ENCODE measurements at regions not wholly inside any gene's neighbourhood (a gene's known extent, or its start where the extent isn't known, plus 50 kb on each side); places are given as distances from the start of the nearest gene placed in this dataset.
A peak's percentile ranks its signal among the peaks of the same experiment; 100 is the strongest.

DNA sequence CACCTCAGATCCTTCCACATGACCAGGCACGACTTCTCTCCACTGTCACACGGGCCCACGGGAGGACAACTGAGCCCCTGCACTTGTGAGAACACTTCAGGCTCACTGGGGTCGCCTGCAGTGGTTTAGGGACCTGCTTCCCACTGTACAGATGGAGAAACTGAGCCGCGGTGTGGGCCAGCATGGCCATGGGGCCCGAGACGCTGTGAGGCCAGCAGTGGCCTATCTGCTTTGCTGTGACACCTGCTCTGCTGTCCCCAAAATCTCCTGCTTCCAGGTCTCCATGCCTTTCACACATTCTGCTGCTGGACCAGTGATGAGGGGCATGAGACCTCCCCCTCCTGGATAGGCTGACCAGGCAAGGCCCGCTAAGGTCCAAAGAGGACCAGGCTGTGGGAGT lies 75.8 kb upstream of the PAX2 start:
- H3K9ac ChIP-seq, result no peak overlapping the region
- H3K9me3 ChIP-seq (replicated peaks in 1 of 11), result no peaks in the 10 kb centered on the region
- H3K4me1 ChIP-seq, result no peaks in the 10 kb centered on the region
- no peak for TF ChIP-seq Cebpa-rat (IDR thresholded peaks at IDR 0.05)
- no peaks in the 10 kb centered on the region for H3K36me3 ChIP-seq
- no peak overlapping the region for H3K27ac ChIP-seq
- H3K4me2 ChIP-seq, result no peak overlapping the region
- H3K27me3 ChIP-seq, result peaks cover 0 to 22% (median 14%) of the 10 kb centered on the region in 11 experiments; a peak in 15 of 22 replicates
- H3K4me3 ChIP-seq, result no peak overlapping the region
- peaks cover 0 to 8% (median 0%) of the 10 kb centered on the region in 11 experiments; a peak in 3 of 22 replicates for H4K20me1 ChIP-seq

- Histone ChIP-seq H3K4me2 (no peak overlapping the region), H3K27me3 (peaks cover 0 to 22% (median 14%) of the 10 kb centered on the region in 11 experiments; a peak in 15 of 22 replicates)
- no peak for TF ChIP-seq Cebpa-rat (IDR thresholded peaks at IDR 0.05)
Observed at GRCh38 chr10:100670368-100670767, 75.0 kb upstream of the PAX2 start.

GRCh38 chr10:100670828-100671479 lies 74.4 kb upstream of the PAX2 start:
- peaks cover 0 to 8% (median 0%) of the 10 kb centered on the region in 11 experiments; a peak in 3 of 22 replicates for H4K20me1 ChIP-seq
- no peak overlapping the region for H3K27ac ChIP-seq
- H3K9ac ChIP-seq, result no peak overlapping the region
- no peaks in the 10 kb centered on the region for H3K36me3 ChIP-seq
- peaks cover 0 to 22% (median 14%) of the 10 kb centered on the region in 11 experiments; a peak in 15 of 22 replicates for H3K27me3 ChIP-seq
- no peaks in the 10 kb centered on the region for H3K9me3 ChIP-seq (replicated peaks in 1 of 11)
- no peak overlapping the region for H3K4me2 ChIP-seq
- no peaks in the 10 kb centered on the region for H3K4me1 ChIP-seq
- no peak overlapping the region for H3K4me3 ChIP-seq
- no peak for TF ChIP-seq Cebpa-rat (IDR thresholded peaks at IDR 0.05)

More at GRCh38 chr10:100670368-100670767, 75.0 kb upstream of the PAX2 start:
- no peak overlapping the region for H3K27ac ChIP-seq
- H3K9ac ChIP-seq, result no peak overlapping the region
- H4K20me1 ChIP-seq, result peaks cover 0 to 8% (median 0%) of the 10 kb centered on the region in 11 experiments; a peak in 3 of 22 replicates
- no peaks in the 10 kb centered on the region for H3K36me3 ChIP-seq
- no peaks in the 10 kb centered on the region for H3K9me3 ChIP-seq (replicated peaks in 1 of 11)
- H3K4me1 ChIP-seq, result no peaks in the 10 kb centered on the region
- no peak overlapping the region for H3K4me3 ChIP-seq

DNA sequence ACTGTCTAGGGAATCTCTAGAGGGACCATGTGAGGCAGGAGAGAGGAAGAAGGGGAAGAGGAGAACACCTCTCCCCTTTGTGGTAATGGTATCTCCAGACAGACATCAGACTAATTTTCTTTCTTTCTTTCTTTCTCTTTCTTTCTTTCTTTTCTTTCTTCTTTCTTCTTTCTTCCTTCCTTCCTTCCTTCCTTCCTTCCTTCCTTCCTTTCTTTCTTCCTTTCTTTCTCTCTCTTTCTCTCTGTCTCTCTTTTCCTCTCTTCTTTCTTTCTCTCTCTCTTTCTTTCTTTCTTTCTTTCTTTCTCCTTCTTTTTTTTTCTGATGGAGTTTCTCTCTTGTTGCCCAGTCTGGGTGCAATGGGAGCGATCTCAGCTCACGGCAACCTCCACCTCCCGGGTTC lies 73.2 kb upstream of the PAX2 start:
- no peaks in the 10 kb centered on the region for H3K4me1 ChIP-seq
- H3K27ac ChIP-seq, result no peak overlapping the region
- no peak overlapping the region for H3K4me2 ChIP-seq
- H3K4me3 ChIP-seq, result no peak overlapping the region
- H3K27me3 ChIP-seq, result peaks cover 0 to 22% (median 14%) of the 10 kb centered on the region in 11 experiments; a peak in 15 of 22 replicates
- peaks cover 0 to 8% (median 0%) of the 10 kb centered on the region in 11 experiments; a peak in 3 of 22 replicates for H4K20me1 ChIP-seq
- no peaks in the 10 kb centered on the region for H3K36me3 ChIP-seq
- no peak overlapping the region for H3K9ac ChIP-seq
- H3K9me3 ChIP-seq (replicated peaks in 1 of 11), result no peaks in the 10 kb centered on the region
- no peak for TF ChIP-seq Cebpa-rat (IDR thresholded peaks at IDR 0.05)

DNA sequence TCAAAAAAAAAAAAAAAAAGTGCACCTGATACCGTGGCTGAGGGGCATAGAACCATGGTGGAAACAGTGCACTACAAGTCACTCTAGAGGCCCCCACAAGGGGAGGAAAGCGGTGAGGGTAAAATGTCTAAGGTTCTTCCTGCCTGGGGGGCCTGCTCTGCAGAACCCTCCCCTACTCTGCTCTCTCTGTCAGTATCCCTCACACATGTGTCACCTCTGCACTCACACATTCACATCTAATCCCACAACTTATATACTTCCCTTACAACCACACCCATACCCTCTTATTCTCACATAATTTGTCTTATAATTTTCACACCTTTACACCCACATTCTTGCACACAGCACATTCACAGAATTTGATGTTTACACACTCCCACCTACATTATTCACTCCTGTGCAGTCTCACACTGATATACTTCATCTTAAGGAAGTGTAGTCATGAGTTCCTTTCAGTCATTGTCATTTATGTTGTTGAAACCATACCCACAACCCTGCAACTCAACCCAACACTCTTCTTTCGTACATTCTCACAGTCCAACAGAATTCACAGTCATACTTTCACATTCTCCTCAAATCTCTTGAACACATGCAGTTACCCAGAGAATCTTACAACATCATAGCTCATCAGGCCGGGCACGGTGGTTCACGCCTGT lies 68.0 kb upstream of the PAX2 start:
- H3K9me3 ChIP-seq (replicated peaks in 1 of 11), result no peaks in the 10 kb centered on the region
- H3K4me2 ChIP-seq, result no peak overlapping the region
- no peak overlapping the region for H3K27ac ChIP-seq
- H3K9ac ChIP-seq, result no peak overlapping the region
- peaks cover 0 to 12% (median 0%) of the 10 kb centered on the region in 11 experiments; a peak in 8 of 22 replicates for H4K20me1 ChIP-seq
- no peaks in the 10 kb centered on the region for H3K36me3 ChIP-seq
- H3K4me1 ChIP-seq, result peaks cover 0 to 10% (median 2%) of the 10 kb centered on the region in 10 experiments; a peak in 7 of 20 replicates
- TF ChIP-seq Cebpa-rat (IDR thresholded peaks at IDR 0.05), result no peak
- no peak overlapping the region for H3K4me3 ChIP-seq
- H3K27me3 ChIP-seq, result peaks cover 22 to 45% (median 42%) of the 10 kb centered on the region in 11 experiments

DNA sequence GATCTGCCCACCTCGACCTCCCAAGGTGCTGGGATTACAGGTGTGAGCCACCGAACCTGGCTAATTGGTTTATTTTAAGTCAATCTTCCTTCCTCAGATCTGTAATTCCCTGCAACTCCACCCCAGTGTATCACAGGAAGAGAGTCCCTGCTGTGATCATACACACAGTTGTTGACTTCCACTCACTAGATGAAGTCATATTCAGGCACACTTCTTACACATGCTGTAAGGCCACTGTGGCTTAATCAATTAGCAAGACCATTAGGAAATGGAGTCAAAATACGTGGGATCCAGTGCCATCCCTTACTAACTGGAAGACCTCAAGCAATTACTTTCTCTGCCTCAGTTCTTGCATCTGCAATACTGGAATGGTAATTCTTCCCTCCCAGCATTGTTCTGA lies 66.1 kb upstream of the PAX2 start:
- Histone ChIP-seq H3K4me3 (no peak overlapping the region), H3K36me3 (no peaks in the 10 kb centered on the region), H3K9me3 (replicated peaks in 1 of 11) (no peaks in the 10 kb centered on the region), H3K27ac (no peak overlapping the region), H3K4me2 (no peak overlapping the region), H3K4me1 (peaks cover 5 to 27% (median 16%) of the 10 kb centered on the region in 10 experiments; a peak in 19 of 20 replicates), H3K27me3 (peaks cover 27 to 60% (median 49%) of the 10 kb centered on the region in 11 experiments), H3K9ac (no peak overlapping the region), H4K20me1 (peaks cover 0 to 12% (median 0%) of the 10 kb centered on the region in 11 experiments; a peak in 7 of 22 replicates)
- TF ChIP-seq Cebpa-rat (IDR thresholded peaks at IDR 0.05), result no peak

DNA sequence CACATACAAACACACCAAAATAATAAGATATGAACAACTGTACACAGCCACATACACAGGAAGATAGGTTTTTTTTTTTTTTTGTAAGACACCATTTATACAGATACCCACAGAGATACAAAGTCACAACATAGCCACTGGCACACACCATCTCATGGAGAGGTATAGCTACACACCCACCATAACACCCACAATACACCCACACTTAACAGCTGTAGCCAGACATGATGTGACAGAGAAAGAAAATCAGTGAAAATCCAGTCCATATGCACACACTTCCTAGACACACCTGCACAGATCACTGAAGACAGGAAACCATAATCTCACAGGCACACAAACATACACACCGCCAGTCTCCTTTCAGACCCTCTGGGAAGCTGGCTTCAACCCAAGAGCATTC lies 62.4 kb upstream of the PAX2 start:
- Histone ChIP-seq H3K4me3 (no peak overlapping the region), H3K27ac (no peak overlapping the region), H3K4me2 (peak overlapping the region in 10 of 11 experiments; percentile 24 to 90 (median 80); a peak in 19 of 22 replicates), H3K27me3 (peaks cover 53 to 97% (median 86%) of the 10 kb centered on the region in 11 experiments), H3K9me3 (replicated peaks in 1 of 11) (no peaks in the 10 kb centered on the region), H4K20me1 (peaks cover 0 to 15% (median 0%) of the 10 kb centered on the region in 11 experiments; a peak in 8 of 22 replicates), H3K4me1 (peaks cover 5 to 44% (median 28%) of the 10 kb centered on the region in 10 experiments; a peak in 19 of 20 replicates), H3K36me3 (no peaks in the 10 kb centered on the region), H3K9ac (no peak overlapping the region)
- no peak for TF ChIP-seq Cebpa-rat (IDR thresholded peaks at IDR 0.05)

DNA sequence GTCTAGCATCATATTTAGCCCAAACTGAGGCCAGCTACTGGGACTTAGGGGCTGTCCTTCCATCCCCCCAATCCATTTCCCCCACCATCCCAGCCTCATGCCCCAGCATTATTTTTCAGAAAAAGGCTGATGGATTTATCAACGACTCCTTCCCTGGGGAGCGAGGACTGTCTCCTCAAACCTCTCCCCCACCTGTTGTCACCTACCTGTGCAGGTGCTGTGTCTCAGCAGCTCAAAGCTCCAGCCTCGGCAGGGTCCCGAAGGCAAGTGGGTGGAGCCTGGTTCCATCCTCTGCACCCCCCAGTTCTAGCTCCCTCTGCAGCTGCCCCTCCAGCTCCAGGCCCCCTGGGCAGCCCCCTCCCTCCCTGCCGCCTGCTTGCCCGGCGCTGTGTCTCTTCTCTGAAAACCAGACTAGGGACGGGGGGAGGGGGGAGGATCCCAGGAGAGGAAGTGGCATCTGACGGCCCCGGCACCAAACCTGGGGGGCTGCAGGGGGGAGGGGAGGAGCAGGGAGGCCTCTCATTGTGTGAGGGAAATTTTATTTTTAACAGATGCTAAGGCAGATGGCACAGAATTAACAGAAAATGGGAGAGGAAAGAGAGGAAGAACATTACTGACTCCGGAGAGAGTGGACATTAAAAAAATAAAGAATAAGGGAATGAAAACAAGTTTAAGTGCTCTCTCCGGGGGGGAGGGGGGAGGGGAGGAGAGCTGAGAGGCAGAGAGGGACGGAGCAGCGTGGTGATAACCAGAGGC lies 61.7 kb upstream of the PAX2 start:
- no peaks in the 10 kb centered on the region for H3K9me3 ChIP-seq (replicated peaks in 1 of 11)
- H3K4me1 ChIP-seq, result peaks cover 5 to 44% (median 28%) of the 10 kb centered on the region in 10 experiments; a peak in 19 of 20 replicates
- TF ChIP-seq Cebpa-rat (IDR thresholded peaks at IDR 0.05), result no peak
- H3K4me3 ChIP-seq, result peak overlapping the region in 1 of 10 experiments; percentile 36; a peak in 2 of 20 replicates
- H3K9ac ChIP-seq, result 0 out of 22 replicates have a peak overlapping the region, but pooled peaks of 1 of the 11 experiments have one; percentile 23
- H3K4me2 ChIP-seq, result peak overlapping the region in 10 of 11 experiments; percentile 24 to 90 (median 80); a peak in 19 of 22 replicates
- H4K20me1 ChIP-seq, result peaks cover 0 to 15% (median 0%) of the 10 kb centered on the region in 11 experiments; a peak in 7 of 22 replicates
- H3K27me3 ChIP-seq, result peaks cover 61 to 98% (median 87%) of the 10 kb centered on the region in 11 experiments
- no peak overlapping the region for H3K27ac ChIP-seq
- no peaks in the 10 kb centered on the region for H3K36me3 ChIP-seq
